Stimulated activated CD4-positive, alpha-beta T cell treated with anti-CD3 and anti-CD28 coated beads, Interleukin-4, amount 100 ng/mL, for 48 hours (primary cell): ENCODE measurements at regions not wholly inside any gene's neighbourhood (a gene's known extent, or its start where the extent isn't known, plus 50 kb on each side); places are given as distances from the start of the nearest gene placed in this dataset.
A peak's percentile ranks its signal among the peaks of the same experiment; 100 is the strongest.

Experiments
- DNase-seq, 2 donors: peaks; one replicate each; pipeline ENCODE4 v3.0.0-alpha.2; 2020; ENCODE audit warnings: low read depth in 2 of 2

DNA sequence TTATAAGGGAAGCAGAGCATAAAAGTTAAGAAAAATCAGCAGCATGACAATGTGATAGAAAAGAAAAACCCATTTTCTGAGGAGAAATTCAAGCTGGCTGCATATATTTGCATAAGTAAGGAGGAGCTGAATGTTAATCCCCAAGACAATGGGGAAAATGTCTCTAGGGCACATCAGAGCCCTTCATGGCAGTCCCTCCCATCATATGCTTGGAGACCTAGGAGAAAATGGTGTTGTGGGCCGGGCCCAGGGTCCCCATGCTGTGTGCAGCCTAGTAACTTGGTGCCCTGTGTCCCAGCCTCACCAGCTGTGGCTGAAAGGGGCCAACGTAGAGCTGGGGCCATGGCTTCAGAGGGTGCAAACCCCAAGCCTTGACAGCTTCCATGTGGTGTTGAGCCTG, 100.6 kb upstream of the PLPPR4 start:
- no peak for DNase-seq

- no peak for DNase-seq
Observed at GRCh38 chr1:99170516-99170915, 93.8 kb upstream of the PLPPR4 start.

- no peak for DNase-seq
Observed at GRCh38 chr1:99171184-99171813, 93.0 kb upstream of the PLPPR4 start.

DNA sequence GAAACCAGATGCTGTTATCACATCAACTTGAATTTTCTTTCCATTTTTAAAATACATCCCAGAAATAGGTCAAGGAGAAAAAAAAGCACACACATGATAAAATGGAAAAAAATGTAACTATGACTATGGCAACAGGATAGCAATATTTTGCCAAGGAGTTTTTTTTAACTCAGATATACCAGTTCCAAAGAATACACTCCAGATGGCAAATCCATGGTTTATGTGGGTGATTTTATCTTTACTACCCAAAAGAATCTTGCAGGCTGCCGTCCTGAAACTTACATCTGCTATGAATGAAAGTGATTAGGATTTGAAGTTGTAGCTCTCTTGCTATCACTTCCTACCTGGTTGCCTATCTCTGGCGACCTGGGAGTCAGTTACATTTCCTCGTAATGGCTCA, 91.0 kb upstream of the PLPPR4 start:
- DNase-seq, result no peak

DNA sequence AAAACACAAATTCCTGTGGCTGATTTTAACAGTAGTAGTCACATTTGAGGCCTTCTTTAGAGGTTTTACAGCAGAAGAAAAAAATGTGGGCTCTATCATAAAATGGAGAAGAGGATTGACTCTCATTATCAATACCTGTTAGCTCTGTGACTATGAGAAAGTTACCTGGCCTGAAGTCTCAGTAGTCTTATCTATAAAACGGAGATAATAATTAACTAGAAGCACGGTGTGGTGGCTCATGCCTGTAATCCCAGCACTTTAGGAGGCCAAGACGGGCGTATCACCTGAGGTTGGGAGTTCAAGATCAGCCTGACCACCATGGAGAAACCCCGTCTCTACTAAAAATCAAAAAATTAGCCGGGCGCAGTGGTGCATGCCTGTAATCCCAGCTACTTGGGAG, 90.4 kb upstream of the PLPPR4 start:
- no peak for DNase-seq

GRCh38 chr1:99176753-99177152, 87.5 kb upstream of the PLPPR4 start:
- no peak for DNase-seq

DNA sequence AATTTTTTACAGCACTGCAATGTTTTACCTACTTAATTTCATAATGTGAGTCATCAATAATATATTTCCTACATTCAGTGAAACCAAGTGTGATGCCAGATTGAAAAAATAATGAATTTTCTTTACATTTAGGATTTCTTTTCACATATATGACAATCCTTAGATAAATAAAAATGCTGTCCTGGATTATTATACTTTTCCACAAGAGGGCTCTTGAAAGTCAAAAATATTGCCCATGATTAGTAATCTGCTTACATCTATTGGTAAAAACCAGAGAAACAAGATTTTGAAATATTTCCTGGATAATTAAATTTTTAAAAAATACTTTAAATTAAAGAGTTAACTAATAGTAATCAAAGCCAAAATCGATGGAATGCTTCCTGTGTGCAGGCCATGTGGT, 86.8 kb upstream of the PLPPR4 start:
- no peak for DNase-seq

DNA sequence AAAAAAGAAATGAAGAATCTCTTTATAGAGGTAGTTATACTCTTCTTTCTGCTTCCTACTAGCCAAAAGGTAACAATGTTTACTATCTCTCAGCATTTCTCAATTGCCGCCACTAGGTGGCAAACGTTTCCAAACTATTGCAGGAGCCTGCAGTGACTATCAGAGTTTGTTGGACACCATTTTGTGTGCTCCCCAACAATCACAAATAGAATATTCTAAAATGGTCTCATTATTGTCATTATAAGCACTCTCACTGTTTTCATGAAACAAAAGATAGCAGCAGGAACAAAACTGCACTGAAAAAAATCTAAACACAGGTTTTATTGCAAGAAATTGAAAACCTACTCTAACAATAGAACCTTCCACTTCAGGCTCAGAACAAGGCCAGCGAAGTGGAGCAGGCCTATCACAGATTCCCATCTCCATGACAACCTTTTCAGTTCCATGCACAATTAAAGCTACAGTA, 83.9 kb upstream of the PLPPR4 start:
- peak; percentile 39 to 49 for DNase-seq

DNA sequence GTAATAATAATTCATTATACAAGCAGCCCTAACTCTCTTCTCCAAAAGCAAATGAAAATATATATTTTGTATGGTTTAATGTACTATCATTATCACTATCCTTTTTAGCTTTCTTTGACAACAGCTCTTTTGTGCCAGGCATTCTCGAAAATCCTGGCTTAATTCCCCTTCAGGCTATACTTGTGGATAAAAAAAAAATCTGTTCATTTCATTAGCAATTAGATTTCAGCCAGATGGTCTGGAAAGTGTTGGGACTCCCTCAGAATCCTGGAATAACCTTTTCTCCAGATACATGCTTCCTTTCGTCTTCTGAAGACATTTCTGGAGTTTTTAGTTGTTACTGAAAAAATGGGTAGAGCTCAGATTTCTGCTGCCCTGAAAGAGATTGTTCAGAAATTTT, 83.4 kb upstream of the PLPPR4 start:
- DNase-seq, result no peak

- DNase-seq, result no peak
Observed at GRCh38 chr1:99181892-99182291, 82.4 kb upstream of the PLPPR4 start.

DNA sequence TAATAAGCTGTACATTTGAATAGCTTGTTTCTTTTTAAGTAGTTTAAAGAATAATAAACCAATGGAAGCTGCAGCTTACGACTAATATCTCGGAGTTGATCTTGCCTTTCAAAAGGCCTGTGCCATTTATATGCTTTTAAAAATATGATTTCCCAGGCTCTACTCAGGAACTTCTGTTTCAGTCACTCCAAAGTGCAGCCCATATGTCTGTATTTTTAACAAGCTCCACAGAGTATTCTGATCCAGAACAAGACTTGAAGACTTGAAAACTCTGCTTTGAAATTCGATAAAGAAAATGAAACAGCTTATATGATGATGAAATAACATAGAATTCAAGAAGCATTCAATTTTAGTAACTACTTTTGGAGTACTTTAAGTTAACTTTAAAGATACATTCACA, 79.1 kb upstream of the PLPPR4 start:
- no peak for DNase-seq

DNA sequence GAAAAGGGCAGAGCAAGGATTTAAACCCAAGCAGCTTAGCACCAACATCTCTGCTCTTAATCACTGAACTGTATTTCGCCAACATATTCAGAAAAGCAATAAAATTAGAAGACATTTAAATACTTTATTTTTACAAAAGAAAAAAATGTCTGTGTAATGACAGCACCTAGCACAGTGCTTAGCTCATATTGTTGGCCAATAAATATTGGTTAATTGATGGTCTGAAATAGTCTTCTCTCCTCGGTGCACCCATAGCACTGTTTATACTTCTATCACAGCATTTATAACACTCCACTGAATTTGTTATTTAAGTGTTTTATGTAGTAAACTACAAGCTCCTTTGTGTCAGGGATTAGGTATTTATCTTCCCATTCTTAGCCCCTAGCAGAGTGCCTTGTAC, 70.9 kb upstream of the PLPPR4 start:
- DNase-seq, result no peak

DNA sequence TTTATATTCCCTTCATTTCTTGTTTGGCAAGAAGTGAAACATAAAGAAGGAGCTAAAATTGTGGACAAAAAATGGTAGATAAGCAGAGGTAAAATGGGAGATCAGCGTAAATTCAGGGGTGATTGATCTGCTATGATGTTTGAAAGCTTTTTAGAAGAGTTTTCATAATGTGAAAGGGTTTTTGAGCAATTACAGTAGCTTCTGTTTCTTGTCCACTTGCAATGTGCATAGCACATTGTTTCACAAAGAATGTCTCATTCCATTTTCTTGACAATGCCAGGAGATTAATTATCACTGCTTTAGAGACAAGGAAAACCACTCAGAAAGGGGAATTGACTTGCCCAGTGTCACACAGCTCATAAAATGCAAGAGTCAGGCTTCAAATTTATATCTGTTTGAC, 65.9 kb upstream of the PLPPR4 start:
- no peak for DNase-seq

- no peak for DNase-seq
Observed at GRCh38 chr1:99207216-99207615, 57.1 kb upstream of the PLPPR4 start.
